NCI-H446 treated with DMSO at 0.1 percent for 48 hours (cell line): ENCODE measurements at regions not wholly inside any gene's neighbourhood (a gene's known extent, or its start where the extent isn't known, plus 50 kb on each side); places are given as distances from the start of the nearest gene placed in this dataset.

Experiments
- DNase-seq: peaks from one replicate; lab custom pipeline; 2025; lab: John Stamatoyannopoulos, UW

GRCh38 chr14:101405171-101405883 lies 156.0 kb upstream of the DIO3 start:
- no peak for DNase-seq

GRCh38 chr14:101406921-101407320 lies 154.4 kb upstream of the DIO3 start:
- DNase-seq = no peak

GRCh38 chr14:101407328-101407727 lies 154.0 kb upstream of the DIO3 start:
- DNase-seq = no peak

- DNase-seq = no peak
These were observed 153.0 kb upstream of the DIO3 start for GRCh38 chr14:101408077-101408831.

GRCh38 chr14:101409006-101409543 lies 152.2 kb upstream of the DIO3 start:
- no peak for DNase-seq

- no peak for DNase-seq
These were observed 151.2 kb upstream of the DIO3 start for GRCh38 chr14:101410126-101410525.

GRCh38 chr14:101411151-101411550 lies 150.1 kb upstream of the DIO3 start:
- DNase-seq = no peak

- no peak for DNase-seq
These were observed 149.5 kb upstream of the DIO3 start for GRCh38 chr14:101411779-101412178.

GRCh38 chr14:101412739-101413138 lies 148.6 kb upstream of the DIO3 start:
- no peak for DNase-seq

GRCh38 chr14:101417434-101417833 lies 143.9 kb upstream of the DIO3 start:
- DNase-seq = no peak

- DNase-seq = no peak
These were observed 142.7 kb upstream of the DIO3 start for GRCh38 chr14:101418601-101419000.

GRCh38 chr14:101426466-101426865 lies 134.8 kb upstream of the DIO3 start:
- no peak for DNase-seq

- no peak for DNase-seq
These were observed 132.9 kb upstream of the DIO3 start for GRCh38 chr14:101428409-101428808.

- DNase-seq = no peak
These were observed 125.7 kb upstream of the DIO3 start for GRCh38 chr14:101435546-101435945.

GRCh38 chr14:101439023-101439422 lies 122.3 kb upstream of the DIO3 start:
- no peak for DNase-seq

GRCh38 chr14:101440496-101440895 lies 120.8 kb upstream of the DIO3 start:
- DNase-seq = no peak

GRCh38 chr14:101441710-101442109 lies 119.6 kb upstream of the DIO3 start:
- no peak for DNase-seq

- no peak for DNase-seq
These were observed 118.8 kb upstream of the DIO3 start for GRCh38 chr14:101442451-101442850.

GRCh38 chr14:101444116-101444515 lies 117.2 kb upstream of the DIO3 start:
- DNase-seq = no peak

GRCh38 chr14:101445278-101445677 lies 116.0 kb upstream of the DIO3 start:
- no peak for DNase-seq

GRCh38 chr14:101446387-101446969 lies 114.8 kb upstream of the DIO3 start:
- DNase-seq = no peak

- DNase-seq = no peak
These were observed 112.2 kb upstream of the DIO3 start for GRCh38 chr14:101449114-101449513.

GRCh38 chr14:101451166-101451565 lies 110.1 kb upstream of the DIO3 start:
- DNase-seq = no peak
